CD14-positive monocyte (primary cell): ENCODE measurements at regions not wholly inside any gene's neighbourhood (a gene's known extent, or its start where the extent isn't known, plus 50 kb on each side); places are given as distances from the start of the nearest gene placed in this dataset.

Experiments used
- DNase-seq, 3 donors: peaks; one replicate each; pipeline ENCODE4 v3.0.0-alpha.2; 2011 to 2022
- H2AFZ ChIP-seq: 2 replicates; pipeline ENCODE4 v1.6.0; 2012; ENCODE audit warnings: mild to moderate bottlenecking, low read depth, low read length, inconsistent platforms; ENCODE audit not compliant: insufficient read depth, poor library complexity, severe bottlenecking
- H3K27ac ChIP-seq, 2 donors: 1 replicate in 1 of 2; 2 replicates in 1 of 2; pipeline ENCODE4 v1.5.1; 2012 to 2013; ENCODE audit warnings: low read length in 2 of 2, control low read depth in 1 of 2, inconsistent platforms in 1 of 2, low read depth in 1 of 2, mild to moderate bottlenecking in 1 of 2
- H3K27me3 ChIP-seq, 2 donors: one replicate each; pipeline versions ENCODE4 v1.6.0 to v1.6.1; 2011 to 2013; ENCODE audit warnings: low read length in 2 of 2; ENCODE audit not compliant: control insufficient read depth in 2 of 2, insufficient read depth in 2 of 2
- H3K36me3 ChIP-seq, 2 donors: replicated peaks in 1 of 2; 1 replicate in 1 of 2; 2 replicates in 1 of 2; pipeline versions ENCODE4 v1.5.1 to v1.6.1; 2012 to 2013; ENCODE audit warnings: low read length in 2 of 2, control low read depth in 1 of 2, inconsistent platforms in 1 of 2, mild to moderate bottlenecking in 1 of 2; ENCODE audit not compliant: insufficient read depth in 2 of 2, control insufficient read depth in 1 of 2
- H3K4me1 ChIP-seq, 2 donors: 1 replicate in 1 of 2; 2 replicates in 1 of 2; pipeline versions ENCODE4 v1.5.1 to v1.6.1; 2012 to 2013; ENCODE audit warnings: low read length in 2 of 2, control low read depth in 1 of 2, inconsistent platforms in 1 of 2, mild to moderate bottlenecking in 1 of 2, moderate library complexity in 1 of 2; ENCODE audit not compliant: insufficient read depth in 2 of 2, control insufficient read depth in 1 of 2
- H3K4me2 ChIP-seq: replicated peaks from 2 replicates; pipeline ENCODE3; 2012; ENCODE audit warnings: low read length, moderate library complexity, mild to moderate bottlenecking; ENCODE audit not compliant: poor library complexity, severe bottlenecking; ENCODE audit errors: extremely low read depth
- H3K4me3 ChIP-seq, 3 experiments: fragments of 200-600 bp in 1 of 3; sonication (generic) in 1 of 3; replicated peaks in 1 of 3; 1 replicate in 2 of 3; 2 replicates in 1 of 3; pipeline ENCODE4 v1.5.1; 2011 to 2013; ENCODE audit warnings: low read length in 3 of 3, mild to moderate bottlenecking in 3 of 3, control low read depth in 2 of 3, low read depth in 2 of 3, inconsistent platforms in 1 of 3, moderate library complexity in 1 of 3
- H3K79me2 ChIP-seq: 2 replicates; pipeline ENCODE4 v1.6.0; 2012; ENCODE audit warnings: mild to moderate bottlenecking, control low read depth, inconsistent platforms, low read length, moderate library complexity; ENCODE audit not compliant: insufficient read depth
- H3K9ac ChIP-seq: 2 replicates; pipeline ENCODE4 v1.6.0; 2017; ENCODE audit warnings: low read length, mild to moderate bottlenecking; ENCODE audit not compliant: insufficient read depth, poor library complexity, severe bottlenecking
- H3K9me3 ChIP-seq, 2 donors: replicated peaks in 1 of 2; 1 replicate in 1 of 2; 2 replicates in 1 of 2; pipeline versions ENCODE4 v1.5.1 to v1.6.1; 2012 to 2013; ENCODE audit warnings: low read length in 2 of 2, control low read depth in 1 of 2; ENCODE audit not compliant: control insufficient read depth in 1 of 2, insufficient read depth in 1 of 2
- H4K20me1 ChIP-seq: 2 replicates; pipeline ENCODE4 v1.6.0; 2012; ENCODE audit warnings: mild to moderate bottlenecking, low read length, control low read depth, moderate library complexity; ENCODE audit not compliant: insufficient read depth
- H3K27ac Mint-ChIP-seq, 7 donors: one replicate each; pipeline ENCODE4 v1.8.0; 2020; ENCODE audit warnings: mild to moderate bottlenecking in 7 of 7, mixed read lengths in 7 of 7, moderate library complexity in 6 of 7, inconsistent platforms in 2 of 7
- H3K27me3 Mint-ChIP-seq, 3 donors: one replicate each; pipeline ENCODE4 v1.8.0; 2021 to 2022; ENCODE audit warnings: low read depth in 3 of 3, mild to moderate bottlenecking in 3 of 3, mixed read lengths in 3 of 3, moderate library complexity in 3 of 3, inconsistent platforms in 1 of 3
- H3K36me3 Mint-ChIP-seq, 2 donors: one replicate each; pipeline ENCODE4 v1.8.0; 2020; ENCODE audit warnings: mixed read lengths in 2 of 2, inconsistent platforms in 1 of 2, mild to moderate bottlenecking in 1 of 2
- H3K4me1 Mint-ChIP-seq: one replicate; pipeline ENCODE4 v1.8.0; 2020; ENCODE audit warnings: mild to moderate bottlenecking, mixed read lengths
- H3K4me3 Mint-ChIP-seq, 2 donors: one replicate each; pipeline ENCODE4 v1.8.0; 2020; ENCODE audit warnings: mild to moderate bottlenecking in 2 of 2, mixed read lengths in 2 of 2, moderate library complexity in 1 of 2
- H3K9me3 Mint-ChIP-seq, 7 donors: one replicate each; pipeline ENCODE4 v1.8.0; 2020 to 2022; ENCODE audit warnings: mixed read lengths in 7 of 7, mild to moderate bottlenecking in 6 of 7, moderate library complexity in 6 of 7, inconsistent platforms in 2 of 7
- CTCF ChIP-seq: fragments of 200-600 bp; IDR thresholded peaks from one replicate; pipeline ENCODE4 v1.8.0; 2022; ENCODE audit warnings: antibody characterized with exemption, mild to moderate bottlenecking
- WGBS: methylation state at CpG from one replicate; pipeline ENCODE4 v1.1.5; 2013; ENCODE audit warnings: missing lambda C conversion rate; ENCODE audit not compliant: insufficient coverage; 5-methylcytosine and 5-hydroxymethylcytosine counted together
- intact Hi-C, 2 donors: fragments of 100-400 bp; cut with micrococcal nuclease; formaldehyde crosslinking; loops; one replicate each; pipeline versions ENCODE4 v1.15.0 to v1.15.1; 2023

GRCh38 chr11:121914508-121915059 is 201.4 kb downstream of the BLID start:
- no peak for TF ChIP-seq CTCF
- peaks cover 3 to 5% of the 10 kb centered on the region in 2 donors for H3K27me3 ChIP-seq
- H3K9me3 ChIP-seq, result no peaks in the 10 kb centered on the region
- no peak overlapping the region for H3K9ac ChIP-seq
- H4K20me1 ChIP-seq, result no peaks in the 10 kb centered on the region
- H2AFZ ChIP-seq, result no peak overlapping the region
- no peak overlapping the region for H3K4me2 ChIP-seq
- WGBS, result 100% methylated on average over 1 of the region's 2 CpGs
- peaks cover 6% of the 10 kb centered on the region for H3K4me1 Mint-ChIP-seq
- intact Hi-C loops, result no loop called here
- DNase-seq, result no peak
- peaks cover 6 to 9% (median 8%) of the 10 kb centered on the region in 3 donors for H3K27me3 Mint-ChIP-seq
- no peak overlapping the region for H3K27ac ChIP-seq
- no peak overlapping the region for H3K4me3 Mint-ChIP-seq
- no peaks in the 10 kb centered on the region for H3K79me2 ChIP-seq
- peaks cover 0 to 4% (median 0%) of the 10 kb centered on the region in 7 donors for H3K9me3 Mint-ChIP-seq
- H3K4me1 ChIP-seq, result peaks cover 5 to 6% of the 10 kb centered on the region in 2 donors
- no peak overlapping the region for H3K27ac Mint-ChIP-seq
- H3K36me3 Mint-ChIP-seq, result no peaks in the 10 kb centered on the region
- H3K4me3 ChIP-seq, result no peak overlapping the region
- no peaks in the 10 kb centered on the region for H3K36me3 ChIP-seq

- intact Hi-C loops, result no loop called here
- Mint-ChIP-seq H3K27ac (no peak overlapping the region), H3K9me3 (peaks cover 0 to 2% (median 0%) of the 10 kb centered on the region in 7 donors), H3K4me3 (peak overlapping the region; percentile 48 to 69), H3K4me1 (peaks cover 29% of the 10 kb centered on the region), H3K27me3 (peaks cover 0 to 4% (median 1%) of the 10 kb centered on the region in 3 donors), H3K36me3 (peaks cover 0 to 3% of the 10 kb centered on the region in 2 donors)
- Histone ChIP-seq H3K9me3 (no peaks in the 10 kb centered on the region), H3K4me1 (peaks cover 22 to 23% of the 10 kb centered on the region in 2 donors), H3K27me3 (no peaks in the 10 kb centered on the region), H2AFZ (no peak overlapping the region), H3K27ac (no peak overlapping the region), H3K9ac (no peak overlapping the region), H4K20me1 (no peaks in the 10 kb centered on the region), H3K4me2 (peak overlapping the region; percentile 1), H3K79me2 (no peaks in the 10 kb centered on the region), H3K36me3 (no peaks in the 10 kb centered on the region), H3K4me3 (no peak overlapping the region)
- no peak for TF ChIP-seq CTCF
- WGBS, result no CpG with 5 or more reads among the region's 2 CpGs
- no peak for DNase-seq
Observed at GRCh38 chr11:121909596-121909995, 206.4 kb downstream of the BLID start.
